Left lung (tissue), 4 donors: ENCODE measurements at regions not wholly inside any gene's neighbourhood (a gene's known extent, or its start where the extent isn't known, plus 50 kb on each side); places are given as distances from the start of the nearest gene placed in this dataset.

Experiments used
- ATAC-seq: fragments of 200-7000 bp; cut with Tn5 transposase; one replicate; pipeline ENCODE4 v1.9.1; 2020; ENCODE audit warnings: moderate library complexity
- DNase-seq, 4 donors: peaks; one replicate each; pipeline ENCODE4 v3.0.0-alpha.2; 2013 to 2020
- H3K27ac ChIP-seq, 2 donors: fragments of 200-600 bp; sonication (generic) in 1 of 2; one replicate each; pipeline versions ENCODE4 v1.5.0 to v1.8.0; 2020 to 2021
- H3K27me3 ChIP-seq, 2 donors: fragments of 200-600 bp; sonication (generic) in 1 of 2; one replicate each; pipeline versions ENCODE4 v1.5.0 to v1.8.0; 2020 to 2021
- H3K36me3 ChIP-seq, 2 donors: fragments of 200-600 bp; sonication (generic) in 1 of 2; one replicate each; pipeline versions ENCODE4 v1.5.0 to v1.8.0; 2020 to 2021
- H3K4me1 ChIP-seq, 2 donors: fragments of 200-600 bp; one replicate each; pipeline ENCODE4 v1.8.0; 2021
- H3K4me3 ChIP-seq, 2 donors: fragments of 200-600 bp; sonication (generic) in 1 of 2; one replicate each; pipeline versions ENCODE4 v1.5.0 to v1.8.0; 2020 to 2021; ENCODE audit warnings: mild to moderate bottlenecking in 1 of 2
- H3K9me3 ChIP-seq, 2 donors: fragments of 200-600 bp; sonication (generic) in 1 of 2; one replicate each; pipeline versions ENCODE4 v1.5.0 to v1.8.0; 2020 to 2021
- intact Hi-C, 2 donors: fragments of 100-400 bp; cut with DNase I; formaldehyde crosslinking; loops; one replicate each; pipeline versions ENCODE4 v1.11.2 to v1.14.2; 2022
- TF ChIP-seq, protein P1 (sequence below), 2 donors: fragments of 200-600 bp; sonication (generic) in 1 of 2; IDR thresholded peaks; one replicate each; pipeline versions ENCODE4 v1.5.0 to v1.8.0; 2021; ENCODE audit warnings: antibody characterized with exemption in 2 of 2
- donor health status: DM: no; HTN: yes; CAD: no.
- donor health status: DM: no; HTN: no; CAD: no.

- intact Hi-C loops = no loop called here
- Histone ChIP-seq H3K9me3 (no peaks in the 10 kb centered on the region), H3K27me3 (no peaks in the 10 kb centered on the region), H3K4me1 (no peaks in the 10 kb centered on the region), H3K27ac (no peak overlapping the region), H3K36me3 (no peaks in the 10 kb centered on the region), H3K4me3 (no peak overlapping the region)
- DNase-seq = no peak
- TF ChIP-seq, protein P1, sequence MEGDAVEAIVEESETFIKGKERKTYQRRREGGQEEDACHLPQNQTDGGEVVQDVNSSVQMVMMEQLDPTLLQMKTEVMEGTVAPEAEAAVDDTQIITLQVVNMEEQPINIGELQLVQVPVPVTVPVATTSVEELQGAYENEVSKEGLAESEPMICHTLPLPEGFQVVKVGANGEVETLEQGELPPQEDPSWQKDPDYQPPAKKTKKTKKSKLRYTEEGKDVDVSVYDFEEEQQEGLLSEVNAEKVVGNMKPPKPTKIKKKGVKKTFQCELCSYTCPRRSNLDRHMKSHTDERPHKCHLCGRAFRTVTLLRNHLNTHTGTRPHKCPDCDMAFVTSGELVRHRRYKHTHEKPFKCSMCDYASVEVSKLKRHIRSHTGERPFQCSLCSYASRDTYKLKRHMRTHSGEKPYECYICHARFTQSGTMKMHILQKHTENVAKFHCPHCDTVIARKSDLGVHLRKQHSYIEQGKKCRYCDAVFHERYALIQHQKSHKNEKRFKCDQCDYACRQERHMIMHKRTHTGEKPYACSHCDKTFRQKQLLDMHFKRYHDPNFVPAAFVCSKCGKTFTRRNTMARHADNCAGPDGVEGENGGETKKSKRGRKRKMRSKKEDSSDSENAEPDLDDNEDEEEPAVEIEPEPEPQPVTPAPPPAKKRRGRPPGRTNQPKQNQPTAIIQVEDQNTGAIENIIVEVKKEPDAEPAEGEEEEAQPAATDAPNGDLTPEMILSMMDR (IDR thresholded peaks at IDR 0.05) = no peak
- no peak for ATAC-seq
Observed at GRCh38 chr1:58157256-58157655, 389.3 kb downstream of the OMA1 start.

- H3K4me3 ChIP-seq = no peak overlapping the region
- no peaks in the 10 kb centered on the region for H3K9me3 ChIP-seq
- H3K27me3 ChIP-seq = no peaks in the 10 kb centered on the region
- TF ChIP-seq, protein P1 (IDR thresholded peaks at IDR 0.05) = no peak
- DNase-seq (no peak), ATAC-seq (no peak)
- intact Hi-C loops = no loop called here
- H3K27ac ChIP-seq = no peak overlapping the region
- H3K36me3 ChIP-seq = no peaks in the 10 kb centered on the region
- H3K4me1 ChIP-seq = no peaks in the 10 kb centered on the region
Observed at GRCh38 chr1:58156831-58157230, 389.7 kb downstream of the OMA1 start.

DNA sequence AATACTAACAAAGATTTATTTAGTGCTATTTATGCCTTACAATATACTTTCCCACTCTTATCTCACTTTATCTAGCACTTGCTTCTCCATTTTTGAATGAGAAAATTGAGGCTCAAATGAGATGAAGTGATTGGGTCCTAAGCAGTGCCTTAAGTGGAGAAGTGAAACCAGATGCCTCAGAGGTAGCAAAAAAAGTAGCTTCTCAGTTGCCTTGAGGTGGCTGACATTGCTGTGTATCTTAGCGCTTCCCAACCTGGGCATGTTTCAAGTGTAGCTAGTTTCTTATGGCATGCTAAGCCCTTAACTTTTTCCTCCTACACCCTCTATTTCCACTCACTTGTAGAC is 390.4 kb downstream of the OMA1 start:
- DNase-seq (no peak), ATAC-seq (no peak)
- Histone ChIP-seq H3K27ac (no peak overlapping the region), H3K4me1 (no peaks in the 10 kb centered on the region), H3K9me3 (no peaks in the 10 kb centered on the region), H3K4me3 (no peak overlapping the region), H3K27me3 (no peaks in the 10 kb centered on the region), H3K36me3 (no peaks in the 10 kb centered on the region)
- intact Hi-C loops = no loop called here
- TF ChIP-seq, protein P1 (IDR thresholded peaks at IDR 0.05) = no peak

- Histone ChIP-seq H3K27ac (no peak overlapping the region), H3K9me3 (no peaks in the 10 kb centered on the region), H3K36me3 (no peaks in the 10 kb centered on the region), H3K4me1 (no peaks in the 10 kb centered on the region), H3K4me3 (no peak overlapping the region), H3K27me3 (no peaks in the 10 kb centered on the region)
- DNase-seq (peak in 1 of 4 donors; percentile 14), ATAC-seq (peak; percentile 54)
- TF ChIP-seq, protein P1 (IDR thresholded peaks at IDR 0.05) = peak in 1 of 2 donors; percentile 30
- intact Hi-C loops = no loop called here
Observed at GRCh38 chr1:58155418-58156123, 391.0 kb downstream of the OMA1 start.

- intact Hi-C loops = no loop called here
- Histone ChIP-seq H3K4me1 (no peaks in the 10 kb centered on the region), H3K27ac (no peak overlapping the region), H3K4me3 (no peak overlapping the region), H3K9me3 (no peaks in the 10 kb centered on the region), H3K36me3 (no peaks in the 10 kb centered on the region), H3K27me3 (no peaks in the 10 kb centered on the region)
- no peak for ATAC-seq
- DNase-seq = no peak
- TF ChIP-seq, protein P1 (IDR thresholded peaks at IDR 0.05) = no peak
Observed at GRCh38 chr1:58154256-58154655, 392.3 kb downstream of the OMA1 start.
